Panc1 (cell line): ENCODE measurements at regions not wholly inside any gene's neighbourhood (a gene's known extent, or its start where the extent isn't known, plus 50 kb on each side); places are given as distances from the start of the nearest gene placed in this dataset.

Experiments
- CTCF ChIP-seq: fragments of 450-650 bp; IDR thresholded peaks from 2 replicates; pipeline ENCODE4 v1.5.1; 2017; ENCODE audit warnings: mild to moderate bottlenecking
- POLR2AphosphoS5 ChIP-seq: IDR thresholded peaks from 2 replicates; pipeline ENCODE4 v1.6.1; 2012; ENCODE audit warnings: mild to moderate bottlenecking, low read depth, low read length, moderate library complexity
- SIN3A ChIP-seq: IDR thresholded peaks from 2 replicates; pipeline ENCODE4 v1.6.1; 2012; ENCODE audit warnings: low read depth, mild to moderate bottlenecking, low read length, moderate library complexity, borderline replicate concordance; ENCODE audit not compliant: insufficient read depth
- TF ChIP-seq, protein P1 (sequence below), 2 experiments: IDR thresholded peaks; 2 replicates each; pipeline ENCODE4 v1.6.1; 2011 to 2012; ENCODE audit warnings: low read depth in 2 of 2, control low read depth in 1 of 2, low read length in 1 of 2, mild to moderate bottlenecking in 1 of 2, moderate library complexity in 1 of 2; ENCODE audit not compliant: insufficient read depth in 1 of 2

DNA sequence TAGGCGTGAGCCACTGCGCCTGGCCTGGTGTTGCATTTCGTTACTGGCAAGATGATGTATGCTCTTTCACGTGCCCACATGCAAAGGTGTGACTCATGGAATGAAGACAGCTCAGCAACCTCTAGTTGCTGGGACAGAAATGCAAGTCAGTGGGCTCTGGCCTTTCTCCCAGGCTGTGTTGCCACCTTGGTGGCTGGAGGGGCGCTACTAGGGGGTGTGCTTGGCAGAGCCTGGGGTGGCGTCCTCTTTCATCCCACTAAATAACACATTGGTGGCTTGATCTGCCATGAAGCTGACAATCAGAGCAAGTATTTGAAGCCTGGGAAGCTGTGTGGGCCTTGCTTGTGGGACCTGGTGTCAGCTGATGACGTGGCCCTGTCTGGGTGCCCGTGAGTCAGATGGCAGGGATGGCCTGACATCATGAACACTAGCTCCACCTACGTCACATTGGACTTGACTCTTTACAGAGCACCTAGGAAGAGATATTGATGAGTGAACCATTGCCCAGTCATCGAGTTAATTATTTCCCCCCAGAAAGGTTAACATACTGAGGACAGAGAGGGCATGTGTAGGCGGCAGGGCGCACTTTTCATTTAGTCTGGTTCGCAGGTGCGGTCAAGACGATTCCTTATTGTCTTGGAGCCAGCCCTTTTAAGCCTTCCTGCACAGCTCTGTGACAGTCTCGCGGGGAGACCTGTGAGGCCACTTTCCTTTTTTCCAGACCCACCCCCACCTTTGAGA is 154.2 kb downstream of the TM9SF2 start:
- TF ChIP-seq CTCF (no peak), SIN3A (no peak), POLR2AphosphoS5 (no peak)
- TF ChIP-seq, protein P1, sequence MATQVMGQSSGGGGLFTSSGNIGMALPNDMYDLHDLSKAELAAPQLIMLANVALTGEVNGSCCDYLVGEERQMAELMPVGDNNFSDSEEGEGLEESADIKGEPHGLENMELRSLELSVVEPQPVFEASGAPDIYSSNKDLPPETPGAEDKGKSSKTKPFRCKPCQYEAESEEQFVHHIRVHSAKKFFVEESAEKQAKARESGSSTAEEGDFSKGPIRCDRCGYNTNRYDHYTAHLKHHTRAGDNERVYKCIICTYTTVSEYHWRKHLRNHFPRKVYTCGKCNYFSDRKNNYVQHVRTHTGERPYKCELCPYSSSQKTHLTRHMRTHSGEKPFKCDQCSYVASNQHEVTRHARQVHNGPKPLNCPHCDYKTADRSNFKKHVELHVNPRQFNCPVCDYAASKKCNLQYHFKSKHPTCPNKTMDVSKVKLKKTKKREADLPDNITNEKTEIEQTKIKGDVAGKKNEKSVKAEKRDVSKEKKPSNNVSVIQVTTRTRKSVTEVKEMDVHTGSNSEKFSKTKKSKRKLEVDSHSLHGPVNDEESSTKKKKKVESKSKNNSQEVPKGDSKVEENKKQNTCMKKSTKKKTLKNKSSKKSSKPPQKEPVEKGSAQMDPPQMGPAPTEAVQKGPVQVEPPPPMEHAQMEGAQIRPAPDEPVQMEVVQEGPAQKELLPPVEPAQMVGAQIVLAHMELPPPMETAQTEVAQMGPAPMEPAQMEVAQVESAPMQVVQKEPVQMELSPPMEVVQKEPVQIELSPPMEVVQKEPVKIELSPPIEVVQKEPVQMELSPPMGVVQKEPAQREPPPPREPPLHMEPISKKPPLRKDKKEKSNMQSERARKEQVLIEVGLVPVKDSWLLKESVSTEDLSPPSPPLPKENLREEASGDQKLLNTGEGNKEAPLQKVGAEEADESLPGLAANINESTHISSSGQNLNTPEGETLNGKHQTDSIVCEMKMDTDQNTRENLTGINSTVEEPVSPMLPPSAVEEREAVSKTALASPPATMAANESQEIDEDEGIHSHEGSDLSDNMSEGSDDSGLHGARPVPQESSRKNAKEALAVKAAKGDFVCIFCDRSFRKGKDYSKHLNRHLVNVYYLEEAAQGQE (IDR thresholded peaks at IDR 0.05; ENCODE audit: insufficient read depth in 1 of 2, low read depth in 2 of 2, low read length in 1 of 2), result no peak
